ENCODE measurements at regions not wholly inside any gene's neighbourhood (a gene's known extent, or its start where the extent isn't known, plus 50 kb on each side); places are given as distances from the start of the nearest gene placed in this dataset.
A peak's percentile ranks its signal among the peaks of the same experiment; 100 is the strongest.

GRCh38 chr13:44093607-44094564 is 214.2 kb downstream of the LACC1 start:
- no peaks in the 10 kb centered on the region for H3K36me3 ChIP-seq (ENCODE audit: control insufficient read depth in 1 of 2, insufficient read depth in 2 of 2, low read length in 1 of 2)
- no peak overlapping the region for H3K4me3 ChIP-seq (ENCODE audit: low read length in 2 of 2)
- H3K27me3 ChIP-seq (ENCODE audit: control insufficient read depth in 1 of 2, insufficient read depth in 2 of 2, low read length in 1 of 2) = no peaks in the 10 kb centered on the region
- WGBS, 2 donors = 59 to 63% methylated on average over 4 of the region's 4 CpGs
- DNase-seq (no peak), ATAC-seq (ENCODE audit: low FRiP score) (no peak)
- intact Hi-C loops (cut with DNase I) = no loop called here
- no peak overlapping the region for H3K27ac ChIP-seq (ENCODE audit: low read depth in 1 of 2, low read length in 2 of 2)
- no peaks in the 10 kb centered on the region for H3K9me3 ChIP-seq (ENCODE audit: control insufficient read depth, low read length)
- H3K4me1 ChIP-seq (ENCODE audit: control insufficient read depth in 1 of 2, insufficient read depth in 2 of 2, low read length in 2 of 2) = no peaks in the 10 kb centered on the region

GRCh38 chr13:44096901-44097300 is 217.2 kb downstream of the LACC1 start:
- no peak overlapping the region for H3K27ac ChIP-seq (ENCODE audit: low read depth in 1 of 2, low read length in 2 of 2)
- ATAC-seq (ENCODE audit: low FRiP score) (no peak), DNase-seq (no peak)
- no peaks in the 10 kb centered on the region for H3K36me3 ChIP-seq (ENCODE audit: control insufficient read depth in 1 of 2, insufficient read depth in 2 of 2, low read length in 1 of 2)
- H3K4me1 ChIP-seq (ENCODE audit: control insufficient read depth in 1 of 2, insufficient read depth in 2 of 2, low read length in 2 of 2) = no peaks in the 10 kb centered on the region
- H3K4me3 ChIP-seq (ENCODE audit: low read length in 2 of 2) = no peak overlapping the region
- H3K27me3 ChIP-seq (ENCODE audit: control insufficient read depth in 1 of 2, insufficient read depth in 2 of 2, low read length in 1 of 2) = no peaks in the 10 kb centered on the region
- H3K9me3 ChIP-seq (ENCODE audit: control insufficient read depth, low read length) = no peaks in the 10 kb centered on the region
- intact Hi-C loops (cut with DNase I) = no loop called here

GRCh38 chr13:44098559-44098958 is 218.9 kb downstream of the LACC1 start:
- ATAC-seq (ENCODE audit: low FRiP score) (no peak), DNase-seq (no peak)
- H3K4me3 ChIP-seq (ENCODE audit: low read length in 2 of 2) = no peak overlapping the region
- H3K9me3 ChIP-seq (ENCODE audit: control insufficient read depth, low read length) = no peaks in the 10 kb centered on the region
- no peaks in the 10 kb centered on the region for H3K27me3 ChIP-seq (ENCODE audit: control insufficient read depth in 1 of 2, insufficient read depth in 2 of 2, low read length in 1 of 2)
- H3K4me1 ChIP-seq (ENCODE audit: control insufficient read depth in 1 of 2, insufficient read depth in 2 of 2, low read length in 2 of 2) = no peaks in the 10 kb centered on the region
- H3K36me3 ChIP-seq (ENCODE audit: control insufficient read depth in 1 of 2, insufficient read depth in 2 of 2, low read length in 1 of 2) = no peaks in the 10 kb centered on the region
- no peak overlapping the region for H3K27ac ChIP-seq (ENCODE audit: low read depth in 1 of 2, low read length in 2 of 2)
- intact Hi-C loops (cut with DNase I) = no loop called here
- 93 to 95% methylated on average over 2 of the region's 2 CpGs for WGBS, 2 donors

- no peaks in the 10 kb centered on the region for H3K36me3 ChIP-seq (ENCODE audit: control insufficient read depth in 1 of 2, insufficient read depth in 2 of 2, low read length in 1 of 2)
- H3K27ac ChIP-seq (ENCODE audit: low read depth in 1 of 2, low read length in 2 of 2) = no peak overlapping the region
- ATAC-seq (ENCODE audit: low FRiP score) (no peak), DNase-seq (no peak)
- no peak overlapping the region for H3K4me3 ChIP-seq (ENCODE audit: low read length in 2 of 2)
- 48 to 50% methylated on average over 2 of the region's 2 CpGs for WGBS, 2 donors
- no peaks in the 10 kb centered on the region for H3K9me3 ChIP-seq (ENCODE audit: control insufficient read depth, low read length)
- peaks cover 0 to 5% of the 10 kb centered on the region in 2 donors for H3K4me1 ChIP-seq (ENCODE audit: control insufficient read depth in 1 of 2, insufficient read depth in 2 of 2, low read length in 2 of 2)
- intact Hi-C loops (cut with DNase I) = no loop called here
- no peaks in the 10 kb centered on the region for H3K27me3 ChIP-seq (ENCODE audit: control insufficient read depth in 1 of 2, insufficient read depth in 2 of 2, low read length in 1 of 2)
These were observed 221.8 kb downstream of the LACC1 start for GRCh38 chr13:44101347-44102083.

GRCh38 chr13:44103429-44104196 is 223.9 kb downstream of the LACC1 start:
- ATAC-seq (ENCODE audit: low FRiP score) (no peak), DNase-seq (no peak)
- intact Hi-C loops (cut with DNase I) = no loop called here
- Histone ChIP-seq H3K4me1 (ENCODE audit: control insufficient read depth in 1 of 2, insufficient read depth in 2 of 2, low read length in 2 of 2) (peaks cover 0 to 6% of the 10 kb centered on the region in 2 donors), H3K4me3 (ENCODE audit: low read length in 2 of 2) (no peak overlapping the region), H3K27ac (ENCODE audit: low read depth in 1 of 2, low read length in 2 of 2) (no peak overlapping the region), H3K36me3 (ENCODE audit: control insufficient read depth in 1 of 2, insufficient read depth in 2 of 2, low read length in 1 of 2) (no peaks in the 10 kb centered on the region), H3K27me3 (ENCODE audit: control insufficient read depth in 1 of 2, insufficient read depth in 2 of 2, low read length in 1 of 2) (no peaks in the 10 kb centered on the region), H3K9me3 (ENCODE audit: control insufficient read depth, low read length) (no peaks in the 10 kb centered on the region)
- WGBS, 2 donors = 50 to 67% methylated on average over 10 of the region's 10 CpGs

- H3K27ac ChIP-seq (ENCODE audit: low read depth in 1 of 2, low read length in 2 of 2) = no peak overlapping the region
- no peak overlapping the region for H3K4me3 ChIP-seq (ENCODE audit: low read length in 2 of 2)
- WGBS, 2 donors = 50 to 55% methylated on average over 2 of the region's 2 CpGs
- ATAC-seq (ENCODE audit: low FRiP score) = no peak
- H3K4me1 ChIP-seq (ENCODE audit: control insufficient read depth in 1 of 2, insufficient read depth in 2 of 2, low read length in 2 of 2) = peaks cover 0 to 6% of the 10 kb centered on the region in 2 donors
- H3K27me3 ChIP-seq (ENCODE audit: control insufficient read depth in 1 of 2, insufficient read depth in 2 of 2, low read length in 1 of 2) = no peaks in the 10 kb centered on the region
- no peaks in the 10 kb centered on the region for H3K9me3 ChIP-seq (ENCODE audit: control insufficient read depth, low read length)
- DNase-seq = no peak
- intact Hi-C loops (cut with DNase I) = no loop called here
- H3K36me3 ChIP-seq (ENCODE audit: control insufficient read depth in 1 of 2, insufficient read depth in 2 of 2, low read length in 1 of 2) = no peaks in the 10 kb centered on the region
These were observed 224.4 kb downstream of the LACC1 start for GRCh38 chr13:44104197-44104490.

GRCh38 chr13:44104969-44105368 is 225.3 kb downstream of the LACC1 start:
- no peak overlapping the region for H3K4me3 ChIP-seq (ENCODE audit: low read length in 2 of 2)
- no peaks in the 10 kb centered on the region for H3K9me3 ChIP-seq (ENCODE audit: control insufficient read depth, low read length)
- ATAC-seq (ENCODE audit: low FRiP score) (no peak), DNase-seq (no peak)
- no peak overlapping the region for H3K27ac ChIP-seq (ENCODE audit: low read depth in 1 of 2, low read length in 2 of 2)
- intact Hi-C loops (cut with DNase I) = loop anchor here in 1 of 2 donors (5.0 kb wide), 1 partner anchor 38 kb away; no protein-coding TSS in a partner anchor
- WGBS, 2 donors = 80 to 81% methylated on average over 5 of the region's 5 CpGs
- no peaks in the 10 kb centered on the region for H3K27me3 ChIP-seq (ENCODE audit: control insufficient read depth in 1 of 2, insufficient read depth in 2 of 2, low read length in 1 of 2)
- H3K36me3 ChIP-seq (ENCODE audit: control insufficient read depth in 1 of 2, insufficient read depth in 2 of 2, low read length in 1 of 2) = no peaks in the 10 kb centered on the region
- H3K4me1 ChIP-seq (ENCODE audit: control insufficient read depth in 1 of 2, insufficient read depth in 2 of 2, low read length in 2 of 2) = peaks cover 0 to 6% of the 10 kb centered on the region in 2 donors

GRCh38 chr13:44106266-44107152 is 226.8 kb downstream of the LACC1 start:
- WGBS, 2 donors = 32 to 40% methylated on average over 6 of the region's 6 CpGs
- Histone ChIP-seq H3K9me3 (ENCODE audit: control insufficient read depth, low read length) (no peaks in the 10 kb centered on the region), H3K27ac (ENCODE audit: low read depth in 1 of 2, low read length in 2 of 2) (peak overlapping the region in 1 of 2 donors; percentile 34), H3K27me3 (ENCODE audit: control insufficient read depth in 1 of 2, insufficient read depth in 2 of 2, low read length in 1 of 2) (no peaks in the 10 kb centered on the region), H3K4me3 (ENCODE audit: low read length in 2 of 2) (no peak overlapping the region), H3K36me3 (ENCODE audit: control insufficient read depth in 1 of 2, insufficient read depth in 2 of 2, low read length in 1 of 2) (no peaks in the 10 kb centered on the region), H3K4me1 (ENCODE audit: control insufficient read depth in 1 of 2, insufficient read depth in 2 of 2, low read length in 2 of 2) (peaks cover 0 to 6% of the 10 kb centered on the region in 2 donors)
- ATAC-seq (ENCODE audit: low FRiP score) (no peak), DNase-seq (no peak)
- intact Hi-C loops (cut with DNase I) = loop anchor here in 1 of 2 donors (5.0 kb wide), 1 partner anchor 39 kb away; no protein-coding TSS in a partner anchor
